HepG2 (cell line): ENCODE measurements at regions not wholly inside any gene's neighbourhood (a gene's known extent, or its start where the extent isn't known, plus 50 kb on each side); places are given as distances from the start of the nearest gene placed in this dataset.

Experiments
- ATAC-seq: fragments of 200-7000 bp; cut with Tn5 transposase; 3 replicates; pipeline ENCODE4 v1.9.1; 2020; ENCODE audit warnings: mild to moderate bottlenecking, moderate library complexity
- BruUV-seq: library from RNA; stranded (reverse); fragments of 400-500 nt; replicated peaks from 2 replicates; lab custom pipeline; 2021; lab: Mats Ljungman, UMichigan
- CTCF ChIA-PET: fragments of 300-600 bp; formaldehyde crosslinking; extraction: SDS; loops from one replicate; lab custom pipeline; 2021; ENCODE audit warnings: low total read pairs, inconsistent platforms, low intra/inter-chr PET ratio; lab: Yijun Ruan, JAX
- POLR2A ChIA-PET: fragments of 350-600 bp; sonication (Branson Sonifier 250); formaldehyde crosslinking; loops from one replicate; lab custom pipeline; 2020; ENCODE audit warnings: antibody characterized with exemption, inconsistent platforms; lab: Yijun Ruan, JAX
- DNase-seq: peaks from one replicate; pipeline ENCODE4 v3.0.0-alpha.2; 2015; ENCODE audit warnings: low spot score
- FAIRE-seq: peaks from 3 replicates; lab custom pipeline; 2011; peaks lifted over from hg19 to GRCh38; lab: Jason Lieb, UNC
- H2AFZ ChIP-seq: one replicate; pipeline ENCODE4 v1.6.1; 2011; ENCODE audit warnings: low read length, inconsistent platforms
- H3K27ac ChIP-seq: fragments of 300-600 bp; 3 replicates; pipeline ENCODE4 v1.8.0; 2011; ENCODE audit warnings: mixed run types, mild to moderate bottlenecking, mixed read lengths, low read length, inconsistent platforms; ENCODE audit not compliant: insufficient read depth; ENCODE audit errors: extremely low read length
- H3K27me3 ChIP-seq, 2 experiments: fragments of 200-600 bp in 1 of 2; 2 replicates in 1 of 2; 3 replicates in 1 of 2; pipeline versions ENCODE4 v1.6.0 to v1.8.0; 2011; ENCODE audit warnings: low read length in 2 of 2, mild to moderate bottlenecking in 2 of 2, moderate library complexity in 2 of 2, inconsistent platforms in 1 of 2; ENCODE audit not compliant: insufficient read depth in 2 of 2, control insufficient read depth in 1 of 2
- H3K36me3 ChIP-seq, 2 experiments: fragments of 200-600 bp in 1 of 2; replicated peaks in 1 of 2; 2 replicates in 1 of 2; 3 replicates in 1 of 2; pipeline versions ENCODE4 v1.5.1 to v1.8.0; 2011; ENCODE audit warnings: low read length in 2 of 2, inconsistent platforms in 1 of 2; ENCODE audit not compliant: insufficient read depth in 2 of 2, control insufficient read depth in 1 of 2
- H3K4me1 ChIP-seq: 2 replicates; pipeline ENCODE4 v1.5.1; 2012; ENCODE audit warnings: low read length, inconsistent platforms; ENCODE audit not compliant: insufficient read depth
- H3K4me2 ChIP-seq: 2 replicates; pipeline ENCODE4 v1.6.0; 2011; ENCODE audit warnings: low read depth, low read length, inconsistent platforms
- H3K4me3 ChIP-seq, 3 experiments: fragments of 200-600 bp in 1 of 3; sonication (generic), shearing (Covaris generic) in 1 of 3; replicated peaks in 1 of 3; 2 replicates each; pipeline ENCODE4 v1.5.1; 2011 to 2016; ENCODE audit warnings: low read length in 3 of 3, inconsistent platforms in 2 of 3, low read depth in 2 of 3, mild to moderate bottlenecking in 2 of 3, control low read depth in 1 of 3, mixed read lengths in 1 of 3; ENCODE audit not compliant: insufficient read depth in 1 of 3
- H3K79me2 ChIP-seq: one replicate; pipeline ENCODE4 v1.6.1; 2011; ENCODE audit warnings: low read length, inconsistent platforms; ENCODE audit not compliant: insufficient read depth
- H3K9ac ChIP-seq: 2 replicates; pipeline ENCODE4 v1.6.0; 2011; ENCODE audit warnings: mild to moderate bottlenecking, low read depth, low read length, inconsistent platforms; ENCODE audit not compliant: insufficient read depth
- H3K9me3 ChIP-seq: 2 replicates; pipeline ENCODE4 v1.5.1; 2012; ENCODE audit warnings: mild to moderate bottlenecking, low read length
- H4K20me1 ChIP-seq: 2 replicates; pipeline ENCODE4 v1.6.0; 2011; ENCODE audit warnings: inconsistent platforms, mild to moderate bottlenecking, low read length, moderate library complexity; ENCODE audit not compliant: insufficient read depth
- ATF7 ChIP-seq, 2 experiments: fragments of 450-650 bp in 1 of 2; sonication (generic) in 1 of 2; formaldehyde crosslinking in 1 of 2; IDR thresholded peaks; 2 replicates each; pipeline versions ENCODE4 v1.4.0 to v1.6.1; 2016 to 2020; ENCODE audit warnings: antibody characterized with exemption in 1 of 2, mild to moderate bottlenecking in 1 of 2, missing genetic modification reagents in 1 of 2
- CHD2 ChIP-seq: IDR thresholded peaks from 2 replicates; pipeline ENCODE4 v1.6.1; 2011; ENCODE audit warnings: low read depth, low read length, improper control_type of control experiment
- DPF2 ChIP-seq: sonication (generic); formaldehyde crosslinking; IDR thresholded peaks from 2 replicates; pipeline ENCODE4 v1.4.0; 2020; ENCODE audit warnings: mild to moderate bottlenecking, low read depth, missing genetic modification reagents, borderline replicate concordance
- STAG1 ChIP-seq: sonication (generic); formaldehyde crosslinking; IDR thresholded peaks from 2 replicates; pipeline ENCODE4 v1.4.0; 2020; ENCODE audit warnings: missing genetic modification reagents
- WIZ ChIP-seq: sonication (generic); formaldehyde crosslinking; IDR thresholded peaks from 2 replicates; pipeline ENCODE4 v1.5.1; 2020; ENCODE audit warnings: mild to moderate bottlenecking, missing genetic modification reagents
- ZBTB38 ChIP-seq: sonication (generic); formaldehyde crosslinking; IDR thresholded peaks from 2 replicates; pipeline ENCODE4 v1.5.1; 2020; ENCODE audit warnings: mild to moderate bottlenecking, missing genetic modification reagents
- ZC3H4 ChIP-seq: sonication (generic); formaldehyde crosslinking; IDR thresholded peaks from 2 replicates; pipeline ENCODE4 v1.4.0; 2020; ENCODE audit warnings: missing genetic modification reagents, borderline replicate concordance
- ZNF30 ChIP-seq: sonication (generic); formaldehyde crosslinking; IDR thresholded peaks from 2 replicates; pipeline ENCODE4 v1.5.0; 2020; ENCODE audit warnings: mild to moderate bottlenecking, missing genetic modification reagents
- ZNF562 ChIP-seq: sonication (generic); formaldehyde crosslinking; IDR thresholded peaks from 2 replicates; pipeline ENCODE4 v1.8.0; 2022; ENCODE audit warnings: missing genetic modification reagents, borderline replicate concordance
- ZNF563 ChIP-seq: sonication (generic); formaldehyde crosslinking; IDR thresholded peaks from 2 replicates; pipeline ENCODE4 v1.8.0; 2022; ENCODE audit warnings: mild to moderate bottlenecking, moderate library complexity, missing genetic modification reagents
- ZNF605 ChIP-seq: sonication (generic); formaldehyde crosslinking; IDR thresholded peaks from 2 replicates; pipeline ENCODE4 v1.8.0; 2022; ENCODE audit warnings: mild to moderate bottlenecking, missing genetic modification reagents
- ZNF607 ChIP-seq: sonication (generic); formaldehyde crosslinking; IDR thresholded peaks from 2 replicates; pipeline ENCODE4 v1.5.1; 2020; ENCODE audit warnings: missing genetic modification reagents, mild to moderate bottlenecking, borderline replicate concordance
- ZNF619 ChIP-seq: sonication (generic); formaldehyde crosslinking; IDR thresholded peaks from 2 replicates; pipeline ENCODE4 v1.4.0; 2020; ENCODE audit warnings: mild to moderate bottlenecking, missing genetic modification reagents
- WGBS: methylation state at CpG from one replicate; pipeline ENCODE4 v1.1.6; 2017; ENCODE audit warnings: low lambda C conversion rate; 5-methylcytosine and 5-hydroxymethylcytosine counted together
- in situ Hi-C: cut with HindIII; loops from 2 replicates; pipeline ENCODE4 v1.10.0; 2017; ENCODE audit warnings: low pct_unique_long_range_greater_than_20kb; ENCODE audit not compliant: extremely low pct_ligation_motif_present
- intact Hi-C: fragments of 100-400 bp; cut with micrococcal nuclease; formaldehyde crosslinking; loops from one replicate; pipeline ENCODE4 v1.10.0; 2022; ENCODE audit not compliant: unreplicated experiment
- TF ChIP-seq, protein P1 (sequence below): sonication (generic); formaldehyde crosslinking; conservative IDR thresholded peaks from 2 replicates; pipeline ENCODE4 v1.4.0; 2020; ENCODE audit warnings: mild to moderate bottlenecking, missing genetic modification reagents, moderate library complexity
- TF ChIP-seq, protein P2 (sequence below): sonication (generic); formaldehyde crosslinking; IDR thresholded peaks from 2 replicates; pipeline ENCODE4 v1.8.0; 2022; ENCODE audit warnings: mild to moderate bottlenecking, missing genetic modification reagents, borderline replicate concordance
- TF ChIP-seq, protein P3 (sequence below): IDR thresholded peaks from 2 replicates; pipeline ENCODE4 v1.6.1; 2012; ENCODE audit warnings: low read length, improper control_type of control experiment

DNA sequence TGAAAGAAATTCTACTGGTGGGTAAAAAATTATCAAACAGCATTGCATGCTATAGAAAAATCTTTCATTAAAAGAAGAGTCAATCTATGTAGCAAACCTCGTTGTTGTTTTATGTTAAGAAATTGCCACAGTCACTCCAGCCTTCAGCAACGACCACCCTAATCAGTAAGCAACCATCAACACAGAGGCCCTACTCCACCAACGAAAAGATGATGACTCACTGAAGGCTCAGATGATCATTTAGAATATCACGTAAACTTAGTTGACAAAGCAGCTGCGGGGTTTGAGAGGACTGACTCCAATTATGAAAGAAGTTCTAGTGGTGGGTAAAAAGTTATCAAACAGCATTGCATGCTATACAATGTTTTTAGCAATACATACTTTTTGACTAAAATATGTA is 242.6 kb downstream of the DRD1 start:
- Histone ChIP-seq H4K20me1 (no peaks in the 10 kb centered on the region), H3K27me3 (peaks cover 0 to 16% of the 10 kb centered on the region in 2 experiments; a peak in 2 of 5 replicates), H3K4me1 (no peaks in the 10 kb centered on the region), H3K9ac (no peak overlapping the region), H3K4me3 (no peak overlapping the region), H3K4me2 (no peak overlapping the region), H3K9me3 (no peaks in the 10 kb centered on the region), H3K79me2 (no peaks in the 10 kb centered on the region), H3K27ac (no peak overlapping the region), H2AFZ (no peak overlapping the region), H3K36me3 (no peaks in the 10 kb centered on the region)
- ATAC-seq, result no peak
- CTCF ChIA-PET, result no interaction called here
- no peak for DNase-seq
- POLR2A ChIA-PET, result no interaction called here
- intact Hi-C loops, result no loop called here
- in situ Hi-C loops, result no loop called here
- WGBS, result 11% methylated on average over 5 of the region's 5 CpGs
- TF ChIP-seq CHD2 (no peak), ZNF30 (CRISPR knock-in tag) (no peak), DPF2 (CRISPR knock-in tag) (no peak), ZNF605 (CRISPR knock-in tag) (no peak), STAG1 (CRISPR knock-in tag) (no peak), ATF7 (IDR thresholded peaks at IDR 0.05) (no peak), ATF7 (CRISPR knock-in tag; IDR thresholded peaks at IDR 0.05) (no peak), ZNF607 (CRISPR knock-in tag) (no peak), ZC3H4 (CRISPR knock-in tag) (no peak), ZNF562 (CRISPR knock-in tag) (no peak), WIZ (CRISPR knock-in tag) (no peak), ZBTB38 (CRISPR knock-in tag) (no peak), ZNF563 (CRISPR knock-in tag) (no peak), ZNF619 (CRISPR knock-in tag) (no peak)
- TF ChIP-seq, protein P1, sequence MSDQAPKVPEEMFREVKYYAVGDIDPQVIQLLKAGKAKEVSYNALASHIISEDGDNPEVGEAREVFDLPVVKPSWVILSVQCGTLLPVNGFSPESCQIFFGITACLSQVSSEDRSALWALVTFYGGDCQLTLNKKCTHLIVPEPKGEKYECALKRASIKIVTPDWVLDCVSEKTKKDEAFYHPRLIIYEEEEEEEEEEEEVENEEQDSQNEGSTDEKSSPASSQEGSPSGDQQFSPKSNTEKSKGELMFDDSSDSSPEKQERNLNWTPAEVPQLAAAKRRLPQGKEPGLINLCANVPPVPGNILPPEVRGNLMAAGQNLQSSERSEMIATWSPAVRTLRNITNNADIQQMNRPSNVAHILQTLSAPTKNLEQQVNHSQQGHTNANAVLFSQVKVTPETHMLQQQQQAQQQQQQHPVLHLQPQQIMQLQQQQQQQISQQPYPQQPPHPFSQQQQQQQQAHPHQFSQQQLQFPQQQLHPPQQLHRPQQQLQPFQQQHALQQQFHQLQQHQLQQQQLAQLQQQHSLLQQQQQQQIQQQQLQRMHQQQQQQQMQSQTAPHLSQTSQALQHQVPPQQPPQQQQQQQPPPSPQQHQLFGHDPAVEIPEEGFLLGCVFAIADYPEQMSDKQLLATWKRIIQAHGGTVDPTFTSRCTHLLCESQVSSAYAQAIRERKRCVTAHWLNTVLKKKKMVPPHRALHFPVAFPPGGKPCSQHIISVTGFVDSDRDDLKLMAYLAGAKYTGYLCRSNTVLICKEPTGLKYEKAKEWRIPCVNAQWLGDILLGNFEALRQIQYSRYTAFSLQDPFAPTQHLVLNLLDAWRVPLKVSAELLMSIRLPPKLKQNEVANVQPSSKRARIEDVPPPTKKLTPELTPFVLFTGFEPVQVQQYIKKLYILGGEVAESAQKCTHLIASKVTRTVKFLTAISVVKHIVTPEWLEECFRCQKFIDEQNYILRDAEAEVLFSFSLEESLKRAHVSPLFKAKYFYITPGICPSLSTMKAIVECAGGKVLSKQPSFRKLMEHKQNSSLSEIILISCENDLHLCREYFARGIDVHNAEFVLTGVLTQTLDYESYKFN, result no peak
- TF ChIP-seq, protein P2, sequence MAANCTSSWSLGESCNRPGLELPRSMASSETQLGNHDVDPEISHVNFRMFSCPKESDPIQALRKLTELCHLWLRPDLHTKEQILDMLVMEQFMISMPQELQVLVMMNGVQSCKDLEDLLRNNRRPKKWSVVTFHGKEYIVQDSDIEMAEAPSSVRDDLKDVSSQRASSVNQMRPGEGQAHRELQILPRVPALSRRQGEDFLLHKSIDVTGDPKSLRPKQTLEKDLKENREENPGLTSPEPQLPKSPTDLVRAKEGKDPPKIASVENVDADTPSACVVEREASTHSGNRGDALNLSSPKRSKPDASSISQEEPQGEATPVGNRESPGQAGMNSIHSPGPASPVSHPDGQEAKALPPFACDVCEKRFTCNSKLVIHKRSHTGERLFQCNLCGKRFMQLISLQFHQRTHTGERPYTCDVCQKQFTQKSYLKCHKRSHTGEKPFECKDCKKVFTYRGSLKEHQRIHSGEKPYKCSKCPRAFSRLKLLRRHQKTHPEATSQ (CRISPR knock-in tag), result no peak
- TF ChIP-seq, protein P3, sequence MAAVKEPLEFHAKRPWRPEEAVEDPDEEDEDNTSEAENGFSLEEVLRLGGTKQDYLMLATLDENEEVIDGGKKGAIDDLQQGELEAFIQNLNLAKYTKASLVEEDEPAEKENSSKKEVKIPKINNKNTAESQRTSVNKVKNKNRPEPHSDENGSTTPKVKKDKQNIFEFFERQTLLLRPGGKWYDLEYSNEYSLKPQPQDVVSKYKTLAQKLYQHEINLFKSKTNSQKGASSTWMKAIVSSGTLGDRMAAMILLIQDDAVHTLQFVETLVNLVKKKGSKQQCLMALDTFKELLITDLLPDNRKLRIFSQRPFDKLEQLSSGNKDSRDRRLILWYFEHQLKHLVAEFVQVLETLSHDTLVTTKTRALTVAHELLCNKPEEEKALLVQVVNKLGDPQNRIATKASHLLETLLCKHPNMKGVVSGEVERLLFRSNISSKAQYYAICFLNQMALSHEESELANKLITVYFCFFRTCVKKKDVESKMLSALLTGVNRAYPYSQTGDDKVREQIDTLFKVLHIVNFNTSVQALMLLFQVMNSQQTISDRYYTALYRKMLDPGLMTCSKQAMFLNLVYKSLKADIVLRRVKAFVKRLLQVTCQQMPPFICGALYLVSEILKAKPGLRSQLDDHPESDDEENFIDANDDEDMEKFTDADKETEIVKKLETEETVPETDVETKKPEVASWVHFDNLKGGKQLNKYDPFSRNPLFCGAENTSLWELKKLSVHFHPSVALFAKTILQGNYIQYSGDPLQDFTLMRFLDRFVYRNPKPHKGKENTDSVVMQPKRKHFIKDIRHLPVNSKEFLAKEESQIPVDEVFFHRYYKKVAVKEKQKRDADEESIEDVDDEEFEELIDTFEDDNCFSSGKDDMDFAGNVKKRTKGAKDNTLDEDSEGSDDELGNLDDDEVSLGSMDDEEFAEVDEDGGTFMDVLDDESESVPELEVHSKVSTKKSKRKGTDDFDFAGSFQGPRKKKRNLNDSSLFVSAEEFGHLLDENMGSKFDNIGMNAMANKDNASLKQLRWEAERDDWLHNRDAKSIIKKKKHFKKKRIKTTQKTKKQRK, result no peak
- TF ChIP-seq, all 625 proteins: peak for 0
- no peak for FAIRE-seq
- BruUV-seq, result no TSS peak
